Activated T-cell treated with anti-CD3 and anti-CD28 coated beads, Interleukin-2, amount 50 U/mL, for 4 hours (primary cell): ENCODE measurements at regions not wholly inside any gene's neighbourhood (a gene's known extent, or its start where the extent isn't known, plus 50 kb on each side); places are given as distances from the start of the nearest gene placed in this dataset.
A peak's percentile ranks its signal among the peaks of the same experiment; 100 is the strongest.

Experiments
- ATAC-seq, 2 donors: fragments of 200-7000 bp; cut with Tn5 transposase; one replicate each; pipeline ENCODE4 v1.10.0; 2021
- DNase-seq: peaks from one replicate; pipeline ENCODE4 v3.0.0-alpha.2; 2020
- H3K27me3 Mint-ChIP-seq: one replicate; pipeline ENCODE4 v1.8.0; 2021; ENCODE audit warnings: low read depth, mixed read lengths
- H3K36me3 Mint-ChIP-seq: one replicate; pipeline ENCODE4 v1.8.0; 2022; ENCODE audit warnings: mixed read lengths; ENCODE audit not compliant: insufficient read depth
- H3K4me1 Mint-ChIP-seq: one replicate; pipeline ENCODE4 v1.8.0; 2021; ENCODE audit warnings: low read depth, mixed read lengths
- H3K4me3 Mint-ChIP-seq: one replicate; pipeline ENCODE4 v1.8.0; 2021; ENCODE audit warnings: mild to moderate bottlenecking, moderate library complexity, mixed read lengths
- H3K9me3 Mint-ChIP-seq: one replicate; pipeline ENCODE4 v1.8.0; 2021; ENCODE audit warnings: mixed read lengths

GRCh38 chr4:56757821-56758411, 63.6 kb downstream of the SPINK2 start:
- H3K36me3 Mint-ChIP-seq, result no peaks in the 10 kb centered on the region
- ATAC-seq (peak; percentile 100), DNase-seq (peak; percentile 69)
- H3K27me3 Mint-ChIP-seq, result no peaks in the 10 kb centered on the region
- peaks cover 52% of the 10 kb centered on the region for H3K4me1 Mint-ChIP-seq
- no peaks in the 10 kb centered on the region for H3K9me3 Mint-ChIP-seq
- H3K4me3 Mint-ChIP-seq, result peak overlapping the region; percentile 76

- H3K4me1 Mint-ChIP-seq, result peaks cover 48% of the 10 kb centered on the region
- H3K4me3 Mint-ChIP-seq, result peak overlapping the region; percentile 76
Observed at GRCh38 chr4:56757261-56757746, 64.2 kb downstream of the SPINK2 start.

GRCh38 chr4:56755901-56756300, 65.6 kb downstream of the SPINK2 start:
- Mint-ChIP-seq H3K4me1 (peaks cover 48% of the 10 kb centered on the region), H3K36me3 (no peaks in the 10 kb centered on the region), H3K27me3 (no peaks in the 10 kb centered on the region), H3K9me3 (no peaks in the 10 kb centered on the region), H3K4me3 (no peak overlapping the region)
- DNase-seq, result no peak
- no peak for ATAC-seq

More at GRCh38 chr4:56757261-56757746, 64.2 kb downstream of the SPINK2 start:
- Mint-ChIP-seq H3K27me3 (no peaks in the 10 kb centered on the region), H3K36me3 (no peaks in the 10 kb centered on the region), H3K9me3 (no peaks in the 10 kb centered on the region)
- ATAC-seq, result peak; percentile 21 to 49
- DNase-seq, result peak; percentile 15

- DNase-seq (no peak), ATAC-seq (no peak)
- H3K9me3 Mint-ChIP-seq, result peaks cover 4% of the 10 kb centered on the region
- H3K36me3 Mint-ChIP-seq, result no peaks in the 10 kb centered on the region
- H3K27me3 Mint-ChIP-seq, result no peaks in the 10 kb centered on the region
- peaks cover 30% of the 10 kb centered on the region for H3K4me1 Mint-ChIP-seq
- no peak overlapping the region for H3K4me3 Mint-ChIP-seq
Observed at GRCh38 chr4:56752985-56753384, 68.5 kb downstream of the SPINK2 start.

- Mint-ChIP-seq H3K27me3 (no peaks in the 10 kb centered on the region), H3K4me3 (no peak overlapping the region), H3K36me3 (no peaks in the 10 kb centered on the region), H3K9me3 (peaks cover 4% of the 10 kb centered on the region), H3K4me1 (peaks cover 5% of the 10 kb centered on the region)
- DNase-seq (no peak), ATAC-seq (no peak)
Observed at GRCh38 chr4:56750231-56750630, 69.1 kb upstream of the HOPX start.

GRCh38 chr4:56748271-56748670, 67.2 kb upstream of the HOPX start:
- Mint-ChIP-seq H3K4me1 (peaks cover 5% of the 10 kb centered on the region), H3K36me3 (no peaks in the 10 kb centered on the region), H3K9me3 (peaks cover 4% of the 10 kb centered on the region), H3K27me3 (no peaks in the 10 kb centered on the region), H3K4me3 (no peak overlapping the region)
- DNase-seq (no peak), ATAC-seq (no peak)

- no peaks in the 10 kb centered on the region for H3K27me3 Mint-ChIP-seq
Observed at GRCh38 chr4:56746639-56747038, 65.5 kb upstream of the HOPX start.

GRCh38 chr4:56745042-56745441, 63.9 kb upstream of the HOPX start:
- no peak overlapping the region for H3K4me3 Mint-ChIP-seq
- no peaks in the 10 kb centered on the region for H3K4me1 Mint-ChIP-seq
- ATAC-seq (no peak), DNase-seq (no peak)
- no peaks in the 10 kb centered on the region for H3K27me3 Mint-ChIP-seq
- H3K9me3 Mint-ChIP-seq, result no peaks in the 10 kb centered on the region
- no peaks in the 10 kb centered on the region for H3K36me3 Mint-ChIP-seq

More at GRCh38 chr4:56746639-56747038, 65.5 kb upstream of the HOPX start:
- Mint-ChIP-seq H3K9me3 (peaks cover 4% of the 10 kb centered on the region), H3K4me3 (no peak overlapping the region), H3K36me3 (no peaks in the 10 kb centered on the region), H3K4me1 (peaks cover 3% of the 10 kb centered on the region)
- DNase-seq, result no peak
- no peak for ATAC-seq

- Mint-ChIP-seq H3K36me3 (no peaks in the 10 kb centered on the region), H3K4me3 (no peak overlapping the region), H3K27me3 (no peaks in the 10 kb centered on the region), H3K4me1 (no peaks in the 10 kb centered on the region), H3K9me3 (no peaks in the 10 kb centered on the region)
- DNase-seq (no peak), ATAC-seq (no peak)
Observed at GRCh38 chr4:56744030-56744429, 62.9 kb upstream of the HOPX start.

- H3K27me3 Mint-ChIP-seq, result no peaks in the 10 kb centered on the region
- no peaks in the 10 kb centered on the region for H3K36me3 Mint-ChIP-seq
- no peak for DNase-seq
- no peaks in the 10 kb centered on the region for H3K4me1 Mint-ChIP-seq
- no peak for ATAC-seq
- no peaks in the 10 kb centered on the region for H3K9me3 Mint-ChIP-seq
- H3K4me3 Mint-ChIP-seq, result no peak overlapping the region
Observed at GRCh38 chr4:56743550-56743949, 62.5 kb upstream of the HOPX start.

GRCh38 chr4:56742080-56742871, 61.2 kb upstream of the HOPX start:
- H3K27me3 Mint-ChIP-seq, result no peaks in the 10 kb centered on the region
- DNase-seq (no peak), ATAC-seq (no peak)
- H3K9me3 Mint-ChIP-seq, result no peaks in the 10 kb centered on the region
- H3K4me1 Mint-ChIP-seq, result no peaks in the 10 kb centered on the region
- H3K4me3 Mint-ChIP-seq, result no peak overlapping the region
- no peaks in the 10 kb centered on the region for H3K36me3 Mint-ChIP-seq

GRCh38 chr4:56741595-56741994, 60.5 kb upstream of the HOPX start:
- no peaks in the 10 kb centered on the region for H3K9me3 Mint-ChIP-seq
- DNase-seq (no peak), ATAC-seq (no peak)

GRCh38 chr4:56739066-56739777, 58.1 kb upstream of the HOPX start:
- no peaks in the 10 kb centered on the region for H3K36me3 Mint-ChIP-seq
- DNase-seq (no peak), ATAC-seq (no peak)
- H3K4me1 Mint-ChIP-seq, result no peaks in the 10 kb centered on the region
- H3K9me3 Mint-ChIP-seq, result no peaks in the 10 kb centered on the region
- no peak overlapping the region for H3K4me3 Mint-ChIP-seq
- no peaks in the 10 kb centered on the region for H3K27me3 Mint-ChIP-seq

More at GRCh38 chr4:56741595-56741994, 60.5 kb upstream of the HOPX start:
- Mint-ChIP-seq H3K4me3 (no peak overlapping the region), H3K27me3 (no peaks in the 10 kb centered on the region), H3K36me3 (no peaks in the 10 kb centered on the region), H3K4me1 (no peaks in the 10 kb centered on the region)

GRCh38 chr4:56737666-56738065, 56.6 kb upstream of the HOPX start:
- H3K4me1 Mint-ChIP-seq, result no peaks in the 10 kb centered on the region
- no peaks in the 10 kb centered on the region for H3K27me3 Mint-ChIP-seq
- DNase-seq, result no peak
- no peak for ATAC-seq
- H3K4me3 Mint-ChIP-seq, result no peak overlapping the region
- H3K9me3 Mint-ChIP-seq, result no peaks in the 10 kb centered on the region
- H3K36me3 Mint-ChIP-seq, result no peaks in the 10 kb centered on the region
